ENCODE measurements at regions not wholly inside any gene's neighbourhood (a gene's known extent, or its start where the extent isn't known, plus 50 kb on each side); places are given as distances from the start of the nearest gene placed in this dataset.

- DNase-seq = no peak
Measured at GRCh38 chr15:62972814-62973213, 69.7 kb upstream of the TPM1 start.

- DNase-seq = no peak
Measured at GRCh38 chr15:62975515-62975914, 67.0 kb upstream of the TPM1 start.

GRCh38 chr15:62976301-62976881 lies 66.2 kb upstream of the TPM1 start:
- no peak for DNase-seq

GRCh38 chr15:62977952-62978811 lies 64.4 kb upstream of the TPM1 start:
- no peak for DNase-seq

- no peak for DNase-seq
Measured at GRCh38 chr15:62979252-62979651, 63.3 kb upstream of the TPM1 start.

- DNase-seq = no peak
Measured at GRCh38 chr15:62981071-62981470, 61.5 kb upstream of the TPM1 start.

GRCh38 chr15:62983956-62984355 lies 58.6 kb upstream of the TPM1 start:
- DNase-seq = no peak

- no peak for DNase-seq
Measured at GRCh38 chr15:62985768-62986167, 56.8 kb upstream of the TPM1 start.

GRCh38 chr15:62986948-62987347 lies 55.6 kb upstream of the TPM1 start:
- DNase-seq = no peak

- no peak for DNase-seq
Measured at GRCh38 chr15:62988701-62989100, 53.8 kb upstream of the TPM1 start.

- no peak for DNase-seq
Measured at GRCh38 chr15:62989366-62990055, 53.0 kb upstream of the TPM1 start.

GRCh38 chr15:62991698-62992097 lies 50.8 kb upstream of the TPM1 start:
- DNase-seq = no peak

- DNase-seq = no peak
Measured at GRCh38 chr15:62992302-62992701, 50.2 kb upstream of the TPM1 start.
